ENCODE measurements at regions not wholly inside any gene's neighbourhood (a gene's known extent, or its start where the extent isn't known, plus 50 kb on each side); places are given as distances from the start of the nearest gene placed in this dataset.

GRCh38 chr7:46479680-46480079 is 558.6 kb upstream of the IGFBP3 start:
- Histone ChIP-seq H3K4ac (ENCODE audit: low read depth, low read length) (no peak overlapping the region), H4K5ac (ENCODE audit: low read depth, low read length) (no peak overlapping the region), H4K8ac (ENCODE audit: low read depth in 2 of 2, low read length in 2 of 2) (no peak overlapping the region), H3K14ac (replicated peaks; ENCODE audit: low read depth, low read length) (no peak overlapping the region), H3K18ac (ENCODE audit: low read depth, low read length) (no peak overlapping the region), H2BK120ac (ENCODE audit: low read depth, low read length) (no peak overlapping the region), H3K4me2 (ENCODE audit: low read depth, low read length) (no peak overlapping the region), H4K20me1 (ENCODE audit: insufficient read depth, low read length) (no peaks in the 10 kb centered on the region), H2AK5ac (ENCODE audit: low read depth, low read length) (no peak overlapping the region), H3K9me1 (ENCODE audit: insufficient read depth, low read length) (no peaks in the 10 kb centered on the region; the same call in 1 of the 2 replicates), H2BK15ac (ENCODE audit: low read depth, low read length) (no peak overlapping the region), H2BK5ac (ENCODE audit: low read depth, low read length, poor library complexity, severe bottlenecking) (no peak overlapping the region), H3K4me1 (ENCODE audit: control insufficient read depth, insufficient read depth, low read length) (no peaks in the 10 kb centered on the region), H3K27ac (ENCODE audit: insufficient read depth, low read length) (no peak overlapping the region), H3K23ac (ENCODE audit: low read depth, low read length) (no peak overlapping the region), H3K56ac (ENCODE audit: extremely low read depth, insufficient read depth, low read length) (no peak overlapping the region), H3K9me3 (ENCODE audit: control insufficient read depth, insufficient read depth, low read length) (no peaks in the 10 kb centered on the region), H2AK9ac (replicated peaks; ENCODE audit: low read depth, low read length, poor library complexity) (no peak overlapping the region), H4K91ac (ENCODE audit: insufficient read depth, low read depth, low read length) (no peak overlapping the region), H3K4me3 (ENCODE audit: insufficient read depth, low read depth, low read length) (no peak overlapping the region), H3K36me3 (ENCODE audit: control insufficient read depth, insufficient read depth, low read length) (no peaks in the 10 kb centered on the region), H3K9ac (ENCODE audit: low read depth, low read length) (no peak overlapping the region), H2AFZ (replicated peaks; ENCODE audit: low read length, poor library complexity) (no peak overlapping the region), H3K79me1 (ENCODE audit: low read depth in 1 of 2, low read length in 2 of 2) (no peaks in the 10 kb centered on the region), H3K27me3 (ENCODE audit: control insufficient read depth, insufficient read depth, low read length) (no peaks in the 10 kb centered on the region; the same call in 1 of the 2 replicates), H2BK20ac (ENCODE audit: low read depth, low read length) (no peak overlapping the region)
- no peak for ATAC-seq (ENCODE audit: low read depth)
- no TSS peak for BruUV-seq (replicated peaks)
- ChIA-PET POLR2A (ENCODE audit: unreplicated experiment) (no interaction called here), CTCF (no interaction called here)
- no peak for DNase-seq
- intact Hi-C loops (cut with micrococcal nuclease), result loop anchor here (10.0 kb wide), 1 partner anchor 605 kb away; no protein-coding TSS in a partner anchor
- in situ Hi-C loops (cut with MboI; ENCODE audit: low sequenced_read_pairs), result no loop called here
- WGBS, 2 experiments (ENCODE audit: extremely low coverage in 2 of 2, insufficient read length in 1 of 2), result no CpG with 5 or more reads among the region's 4 CpGs
- dilution Hi-C loops (cut with HindIII; ENCODE audit: low sequenced_read_pairs, unreplicated experiment), result no loop called here
- TF ChIP-seq FOS (IDR thresholded peaks at IDR 0.05; ENCODE audit: low read depth, low read length), result no peak
- no peak for TF ChIP-seq CTCF (conservative IDR thresholded peaks at IDR 0.05; ENCODE audit: low read depth, low read length)
- TF ChIP-seq CHD1 (IDR thresholded peaks at IDR 0.05; ENCODE audit: low read depth, low read length), result no peak
- TF ChIP-seq, protein P1, sequence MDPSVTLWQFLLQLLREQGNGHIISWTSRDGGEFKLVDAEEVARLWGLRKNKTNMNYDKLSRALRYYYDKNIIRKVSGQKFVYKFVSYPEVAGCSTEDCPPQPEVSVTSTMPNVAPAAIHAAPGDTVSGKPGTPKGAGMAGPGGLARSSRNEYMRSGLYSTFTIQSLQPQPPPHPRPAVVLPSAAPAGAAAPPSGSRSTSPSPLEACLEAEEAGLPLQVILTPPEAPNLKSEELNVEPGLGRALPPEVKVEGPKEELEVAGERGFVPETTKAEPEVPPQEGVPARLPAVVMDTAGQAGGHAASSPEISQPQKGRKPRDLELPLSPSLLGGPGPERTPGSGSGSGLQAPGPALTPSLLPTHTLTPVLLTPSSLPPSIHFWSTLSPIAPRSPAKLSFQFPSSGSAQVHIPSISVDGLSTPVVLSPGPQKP (IDR thresholded peaks at IDR 0.05; ENCODE audit: borderline replicate concordance, low read depth, low read length), result no peak
- no peak for TF ChIP-seq MAFK (IDR thresholded peaks at IDR 0.05; ENCODE audit: low read depth, low read length)
- no peak for TF ChIP-seq RAD21 (IDR thresholded peaks at IDR 0.05; ENCODE audit: low read length)
- no peak for TF ChIP-seq NFE2L2 (IDR thresholded peaks at IDR 0.05; ENCODE audit: low read depth, low read length)
- TF ChIP-seq CEBPB (IDR thresholded peaks at IDR 0.05; ENCODE audit: low read depth, low read length), result no peak
- no peak for TF ChIP-seq MXI1 (IDR thresholded peaks at IDR 0.05; ENCODE audit: borderline replicate concordance, low read depth, low read length)
- TF ChIP-seq MAZ (IDR thresholded peaks at IDR 0.05; ENCODE audit: borderline replicate concordance, low read depth, low read length), result no peak
- TF ChIP-seq POLR2A (IDR thresholded peaks at IDR 0.05; ENCODE audit: low read depth, low read length), result no peak
- TF ChIP-seq BHLHE40 (IDR thresholded peaks at IDR 0.05; ENCODE audit: low read depth, low read length), result no peak
- no peak for TF ChIP-seq RFX5 (IDR thresholded peaks at IDR 0.05; ENCODE audit: low read depth, low read length)
- TF ChIP-seq SMC3 (IDR thresholded peaks at IDR 0.05; ENCODE audit: low read depth, low read length), result no peak
- TF ChIP-seq, protein P2, sequence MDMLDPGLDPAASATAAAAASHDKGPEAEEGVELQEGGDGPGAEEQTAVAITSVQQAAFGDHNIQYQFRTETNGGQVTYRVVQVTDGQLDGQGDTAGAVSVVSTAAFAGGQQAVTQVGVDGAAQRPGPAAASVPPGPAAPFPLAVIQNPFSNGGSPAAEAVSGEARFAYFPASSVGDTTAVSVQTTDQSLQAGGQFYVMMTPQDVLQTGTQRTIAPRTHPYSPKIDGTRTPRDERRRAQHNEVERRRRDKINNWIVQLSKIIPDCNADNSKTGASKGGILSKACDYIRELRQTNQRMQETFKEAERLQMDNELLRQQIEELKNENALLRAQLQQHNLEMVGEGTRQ (IDR thresholded peaks at IDR 0.05; ENCODE audit: low read depth, low read length), result no peak
- no peak for TF ChIP-seq RCOR1 (IDR thresholded peaks at IDR 0.05; ENCODE audit: insufficient replicate concordance, low read length)

Measured in IMR-90 (cell line).